Astrocyte of the spinal cord (primary cell): ENCODE measurements at regions not wholly inside any gene's neighbourhood (a gene's known extent, or its start where the extent isn't known, plus 50 kb on each side); places are given as distances from the start of the nearest gene placed in this dataset.

ENCODE experiments used
- DNase-seq: peaks from one replicate; pipeline ENCODE4 v3.0.0; 2011; ENCODE audit warnings: low read depth, low spot score
- H3K4me3 ChIP-seq: 2 replicates; pipeline ENCODE4 v1.5.1; 2011; ENCODE audit warnings: low read depth, mild to moderate bottlenecking, low read length, moderate library complexity
- CTCF ChIP-seq: IDR thresholded peaks from 2 replicates; pipeline ENCODE4 v1.5.1; 2012; ENCODE audit warnings: low read depth, mild to moderate bottlenecking, low read length, inconsistent platforms
- in situ Hi-C: cut with HindIII; loops from 2 replicates; pipeline ENCODE4 v1.10.0; 2017; ENCODE audit warnings: low sequenced_read_pairs

DNA sequence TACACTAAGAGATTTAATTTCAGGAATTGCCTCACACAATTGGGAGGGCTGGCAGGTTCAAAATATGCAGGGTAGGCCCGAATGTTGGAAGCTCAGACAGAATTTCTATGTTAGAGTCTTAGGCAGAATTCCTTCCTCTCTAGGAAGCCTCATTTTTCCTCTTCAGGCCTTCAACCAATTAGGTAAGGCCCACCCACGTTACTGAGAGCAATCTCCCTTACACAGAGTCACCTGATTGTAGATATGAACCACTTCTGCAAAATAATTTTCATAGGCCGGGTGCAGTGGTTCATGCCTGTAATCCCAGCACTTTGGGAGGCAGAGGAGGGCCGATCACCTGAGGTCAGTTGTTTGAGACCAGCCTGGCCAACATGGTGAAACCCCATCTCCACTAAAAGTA is 50.2 kb upstream of the HIVEP1 start:
- in situ Hi-C loops, result no loop called here
- no peak for TF ChIP-seq CTCF
- no peak overlapping the region for H3K4me3 ChIP-seq
- DNase-seq, result no peak

- TF ChIP-seq CTCF, result no peak
- in situ Hi-C loops, result no loop called here
Observed at GRCh38 chr6:11960909-11961779, 51.0 kb upstream of the HIVEP1 start.

DNA sequence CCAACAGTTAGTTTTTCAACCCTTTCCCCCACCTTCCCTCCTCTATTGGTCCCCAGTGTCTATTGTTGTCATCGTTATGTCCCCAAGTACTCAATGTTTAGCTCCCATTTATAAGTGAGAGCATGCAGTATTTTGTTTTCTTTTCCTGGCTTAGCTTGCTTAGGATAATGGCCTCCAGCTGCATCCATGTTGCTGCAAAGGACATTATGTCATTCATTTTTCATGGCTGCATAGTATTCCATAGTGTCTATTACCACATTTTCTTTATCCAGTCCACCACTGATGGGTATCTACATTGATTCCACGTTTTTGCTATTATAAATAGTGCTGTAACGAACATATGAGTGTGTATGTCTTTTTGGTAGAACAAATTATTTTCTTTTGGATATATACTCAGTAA is 55.3 kb upstream of the HIVEP1 start:
- DNase-seq, result no peak
- H3K4me3 ChIP-seq, result no peak overlapping the region
- no peak for TF ChIP-seq CTCF
- in situ Hi-C loops, result no loop called here

More at GRCh38 chr6:11960909-11961779, 51.0 kb upstream of the HIVEP1 start:
- no peak for DNase-seq
- H3K4me3 ChIP-seq, result no peak overlapping the region

DNA sequence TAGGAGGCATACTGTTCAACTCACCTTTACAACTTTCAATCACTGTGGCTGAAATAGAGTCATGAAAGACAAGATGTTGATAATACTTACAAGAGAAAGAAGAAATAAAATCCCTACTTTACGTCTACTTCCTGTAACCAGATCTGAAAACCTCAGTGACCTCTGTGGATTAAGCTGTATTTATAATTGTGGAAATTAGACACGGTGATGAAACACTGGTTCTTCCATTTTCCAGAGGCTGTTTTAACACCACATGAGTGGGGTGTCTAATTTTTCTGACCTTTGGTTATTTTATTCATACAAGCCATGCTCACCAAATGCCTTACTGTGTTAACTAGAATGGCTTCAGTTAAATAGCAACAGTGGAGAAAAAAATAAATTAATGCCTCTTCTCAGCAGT is 58.5 kb upstream of the HIVEP1 start:
- DNase-seq, result no peak
- in situ Hi-C loops, result no loop called here
- H3K4me3 ChIP-seq, result no peak overlapping the region
- no peak for TF ChIP-seq CTCF

DNA sequence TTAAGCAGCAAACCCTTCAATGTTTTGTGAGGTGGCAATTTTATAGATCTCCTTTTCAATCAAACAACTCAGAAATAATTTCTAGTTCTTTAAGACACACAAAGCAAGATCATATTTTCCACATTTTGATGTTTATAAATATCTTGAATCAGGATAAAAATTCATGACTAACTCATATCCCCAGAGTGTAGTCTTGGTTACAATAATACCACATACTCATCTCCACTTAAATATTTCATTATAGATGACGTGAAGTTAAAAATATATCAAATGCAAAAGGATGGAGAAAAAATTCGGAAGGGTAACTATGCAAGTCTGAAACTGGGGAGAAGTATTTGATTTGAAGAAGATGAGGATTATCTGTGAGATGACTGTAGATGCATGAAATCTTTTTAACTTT is 59.8 kb upstream of the HIVEP1 start:
- in situ Hi-C loops, result no loop called here
- no peak for TF ChIP-seq CTCF
- H3K4me3 ChIP-seq, result no peak overlapping the region
- DNase-seq, result no peak

DNA sequence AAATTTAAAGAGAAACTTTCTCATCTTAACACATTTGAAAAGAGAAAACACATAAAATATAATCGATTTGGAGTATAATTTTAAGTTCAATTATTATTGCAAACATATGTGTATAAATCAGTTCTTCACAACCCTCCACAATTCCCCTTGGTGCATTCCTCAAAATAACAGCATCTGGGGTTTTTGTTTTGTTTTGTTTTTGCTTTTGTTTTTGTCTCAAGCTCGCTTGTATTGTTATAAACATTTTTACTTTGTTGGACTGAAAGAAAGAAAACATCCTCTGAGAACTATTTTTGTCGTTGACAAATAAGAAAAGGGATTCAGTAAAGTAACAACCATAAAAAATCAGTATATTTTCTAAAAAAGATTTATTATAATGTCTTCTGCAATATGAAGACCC is 60.2 kb upstream of the HIVEP1 start:
- TF ChIP-seq CTCF, result no peak
- DNase-seq, result no peak
- in situ Hi-C loops, result no loop called here
- H3K4me3 ChIP-seq, result no peak overlapping the region
